Ishikawa (cell line): ENCODE measurements at regions not wholly inside any gene's neighbourhood (a gene's known extent, or its start where the extent isn't known, plus 50 kb on each side); places are given as distances from the start of the nearest gene placed in this dataset.

Experiments used
- CEBPB ChIP-seq: IDR thresholded peaks from 2 replicates; pipeline ENCODE4 v1.6.1; 2012
- EP300 ChIP-seq: IDR thresholded peaks from 2 replicates; pipeline ENCODE4 v1.6.1; 2012; ENCODE audit warnings: borderline replicate concordance
- NFIC ChIP-seq: IDR thresholded peaks from 2 replicates; pipeline ENCODE4 v1.6.1; 2012
- RAD21 ChIP-seq: IDR thresholded peaks from 2 replicates; pipeline ENCODE4 v1.6.1; 2012; ENCODE audit warnings: low read depth
- REST ChIP-seq: IDR thresholded peaks from 2 replicates; pipeline ENCODE4 v1.6.1; 2012; ENCODE audit warnings: low read depth, mild to moderate bottlenecking
- TAF1 ChIP-seq: IDR thresholded peaks from 2 replicates; pipeline ENCODE4 v1.6.1; 2012; ENCODE audit warnings: low read depth, mild to moderate bottlenecking
- TEAD4 ChIP-seq: IDR thresholded peaks from 2 replicates; pipeline ENCODE4 v1.6.1; 2012
- YY1 ChIP-seq: IDR thresholded peaks from 2 replicates; pipeline ENCODE4 v1.6.1; 2012; ENCODE audit warnings: low read depth
- TF ChIP-seq, protein P1 (sequence below): IDR thresholded peaks from 2 replicates; pipeline ENCODE4 v1.6.1; 2012

- no peak for TF ChIP-seq TAF1
- TF ChIP-seq, protein P1, sequence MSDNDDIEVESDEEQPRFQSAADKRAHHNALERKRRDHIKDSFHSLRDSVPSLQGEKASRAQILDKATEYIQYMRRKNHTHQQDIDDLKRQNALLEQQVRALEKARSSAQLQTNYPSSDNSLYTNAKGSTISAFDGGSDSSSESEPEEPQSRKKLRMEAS = no peak
- no peak for TF ChIP-seq EP300
- TF ChIP-seq RAD21 = no peak
- no peak for TF ChIP-seq NFIC
- TF ChIP-seq CEBPB = no peak
- TF ChIP-seq TEAD4 = no peak
- TF ChIP-seq YY1 = no peak
- TF ChIP-seq REST = no peak
Observed at GRCh38 chr3:6047016-6047415, 813.9 kb upstream of the GRM7 start.
